Muscle layer of duodenum (tissue), 2 donors: ENCODE measurements at regions not wholly inside any gene's neighbourhood (a gene's known extent, or its start where the extent isn't known, plus 50 kb on each side); places are given as distances from the start of the nearest gene placed in this dataset.

Experiments used
- H3K27ac ChIP-seq: one replicate; pipeline ENCODE4 v1.7.0; 2013; ENCODE audit warnings: mild to moderate bottlenecking, low read length
- H3K27me3 ChIP-seq: one replicate; pipeline ENCODE4 v1.7.0; 2013; ENCODE audit warnings: low read depth, mild to moderate bottlenecking, control low read depth, low read length
- H3K36me3 ChIP-seq, 2 donors: one replicate each; pipeline ENCODE4 v1.7.0; 2013; ENCODE audit warnings: low read length in 2 of 2, control low read depth in 1 of 2, mild to moderate bottlenecking in 1 of 2; ENCODE audit not compliant: insufficient read depth in 2 of 2, control insufficient read depth in 1 of 2
- H3K4me1 ChIP-seq, 2 donors: one replicate each; pipeline ENCODE4 v1.7.0; 2013; ENCODE audit warnings: low read length in 2 of 2, mild to moderate bottlenecking in 2 of 2, control low read depth in 1 of 2, moderate library complexity in 1 of 2; ENCODE audit not compliant: insufficient read depth in 2 of 2, control insufficient read depth in 1 of 2
- H3K4me3 ChIP-seq, 2 donors: one replicate each; pipeline ENCODE4 v1.7.0; 2013; ENCODE audit warnings: low read length in 2 of 2, low read depth in 1 of 2, mild to moderate bottlenecking in 1 of 2
- H3K9me3 ChIP-seq, 2 donors: one replicate each; pipeline ENCODE4 v1.7.0; 2013; ENCODE audit warnings: low read length in 2 of 2, control low read depth in 1 of 2, mild to moderate bottlenecking in 1 of 2; ENCODE audit not compliant: control insufficient read depth in 1 of 2
- donor health status: healthy.

DNA sequence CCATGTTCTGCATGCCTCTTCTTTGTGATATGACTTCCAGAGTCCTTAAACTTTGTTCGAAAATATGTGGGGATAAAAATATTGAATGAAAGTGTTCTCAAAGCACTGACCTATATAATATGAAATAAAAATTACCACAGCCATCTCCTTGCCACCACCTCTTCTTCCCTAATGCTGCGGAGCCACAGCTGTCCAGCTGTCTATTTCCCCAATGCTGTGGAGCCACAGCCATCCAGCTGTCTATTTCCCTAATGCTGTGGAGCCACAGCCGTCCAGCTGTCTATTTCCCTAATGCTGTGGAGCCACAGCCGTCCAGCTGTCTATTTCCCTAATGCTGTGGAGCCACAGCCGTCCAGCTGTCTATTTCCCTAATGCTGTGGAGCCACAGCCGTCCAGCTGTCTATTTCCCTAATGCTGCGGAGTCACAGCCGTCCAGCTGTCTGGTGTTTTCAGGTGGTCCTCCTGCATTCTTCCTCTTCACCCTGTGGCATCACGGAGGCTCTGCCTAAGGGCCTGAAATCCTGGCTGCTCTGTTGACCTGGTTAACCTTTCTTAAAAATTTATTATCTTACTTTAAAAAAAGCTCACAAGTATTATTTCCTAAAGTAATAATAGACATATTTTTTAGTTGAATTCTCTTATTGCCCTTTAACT, 266.1 kb upstream of the MEX3C start:
- no peak overlapping the region for H3K27ac ChIP-seq
- H3K9me3 ChIP-seq = peaks cover 2 to 3% of the 10 kb centered on the region in 2 donors
- no peaks in the 10 kb centered on the region for H3K27me3 ChIP-seq
- H3K4me3 ChIP-seq = no peak overlapping the region
- H3K4me1 ChIP-seq = no peaks in the 10 kb centered on the region
- H3K36me3 ChIP-seq = no peaks in the 10 kb centered on the region

DNA sequence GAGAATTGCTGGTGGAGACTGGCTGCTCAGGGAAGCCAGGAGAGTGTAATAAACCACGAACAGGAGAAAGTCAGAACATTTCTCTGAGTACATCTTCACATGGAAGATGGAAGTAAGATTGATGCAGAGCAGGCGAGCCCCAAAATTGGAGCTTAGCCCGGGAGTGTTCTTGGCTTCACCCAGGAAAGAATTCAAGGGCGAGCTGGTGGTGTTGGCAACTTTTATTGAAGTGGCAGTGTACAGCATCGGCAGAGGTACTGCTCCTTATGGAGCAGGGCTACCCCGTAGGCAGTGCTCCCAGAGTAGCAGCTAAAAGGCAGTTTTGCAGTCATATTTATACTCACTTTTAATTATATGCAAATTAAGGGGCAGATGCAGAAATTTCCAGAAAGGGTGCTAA, 281.4 kb upstream of the MEX3C start:
- no peaks in the 10 kb centered on the region for H3K36me3 ChIP-seq
- H3K9me3 ChIP-seq = no peaks in the 10 kb centered on the region
- H3K27me3 ChIP-seq = no peaks in the 10 kb centered on the region
- no peaks in the 10 kb centered on the region for H3K4me1 ChIP-seq
- no peak overlapping the region for H3K27ac ChIP-seq
- no peak overlapping the region for H3K4me3 ChIP-seq

DNA sequence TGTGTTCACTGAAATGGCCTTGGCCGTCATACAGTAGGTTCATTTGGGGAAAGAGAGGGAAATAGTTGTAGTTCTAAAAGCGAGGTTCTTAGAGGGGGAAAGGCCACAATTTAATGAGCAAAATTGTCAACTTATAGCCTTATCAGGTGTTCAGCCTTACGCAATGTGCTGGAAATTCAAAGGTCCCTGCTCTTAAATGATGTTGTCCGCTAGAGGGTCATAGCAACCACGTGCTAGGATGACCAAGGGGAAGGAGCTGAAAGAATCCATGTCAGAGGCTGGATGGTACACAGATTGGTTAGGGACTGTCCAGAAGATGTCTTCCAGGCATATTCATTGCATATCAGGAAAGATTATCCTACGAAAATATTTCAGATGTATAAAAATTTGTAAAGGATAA, 282.3 kb upstream of the MEX3C start:
- no peaks in the 10 kb centered on the region for H3K27me3 ChIP-seq
- no peaks in the 10 kb centered on the region for H3K4me1 ChIP-seq
- no peaks in the 10 kb centered on the region for H3K36me3 ChIP-seq
- no peaks in the 10 kb centered on the region for H3K9me3 ChIP-seq
- no peak overlapping the region for H3K27ac ChIP-seq
- H3K4me3 ChIP-seq = no peak overlapping the region

DNA sequence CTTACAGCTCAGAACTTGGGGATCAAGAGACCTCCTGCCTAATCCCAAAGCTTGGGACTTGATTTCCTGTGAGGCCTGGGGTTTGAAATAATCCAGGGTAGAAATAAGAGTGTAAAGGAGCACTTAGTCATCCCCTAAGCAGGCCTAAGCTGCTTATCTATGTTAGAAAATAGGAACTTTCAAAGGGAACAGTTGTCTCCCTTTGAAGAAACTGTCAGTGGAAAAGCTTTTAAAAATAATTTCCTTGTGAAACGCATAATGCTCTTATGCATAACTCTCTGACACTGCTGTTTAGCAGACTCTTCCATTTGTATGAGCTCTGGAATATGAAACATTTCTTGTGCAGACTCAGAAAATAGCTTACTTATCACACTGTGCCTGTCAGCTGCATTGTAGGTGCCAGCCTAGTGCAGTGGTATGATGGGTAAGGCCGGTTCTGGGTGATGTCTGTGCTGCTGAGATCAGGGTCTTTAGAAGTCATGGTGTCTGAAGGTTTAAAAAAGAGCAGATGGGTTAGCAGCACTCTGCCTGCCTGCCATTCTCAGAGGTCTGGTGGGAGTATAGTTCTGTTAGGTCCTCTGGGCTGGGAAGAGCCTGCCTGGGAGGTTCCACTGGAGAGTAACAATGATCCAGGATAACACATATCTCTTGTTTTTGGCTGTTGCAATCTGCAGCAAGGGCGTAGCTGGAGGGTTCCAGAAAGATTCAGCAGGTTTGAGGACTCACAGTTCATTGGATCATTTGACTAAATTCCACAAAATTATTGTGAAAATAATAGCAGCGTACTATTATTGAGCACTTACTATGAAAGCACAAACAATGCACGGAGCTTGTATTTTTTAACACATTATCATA, 283.2 kb upstream of the MEX3C start:
- Histone ChIP-seq H3K36me3 (no peaks in the 10 kb centered on the region), H3K27me3 (no peaks in the 10 kb centered on the region), H3K4me3 (no peak overlapping the region), H3K4me1 (no peaks in the 10 kb centered on the region), H3K27ac (no peak overlapping the region), H3K9me3 (no peaks in the 10 kb centered on the region)

DNA sequence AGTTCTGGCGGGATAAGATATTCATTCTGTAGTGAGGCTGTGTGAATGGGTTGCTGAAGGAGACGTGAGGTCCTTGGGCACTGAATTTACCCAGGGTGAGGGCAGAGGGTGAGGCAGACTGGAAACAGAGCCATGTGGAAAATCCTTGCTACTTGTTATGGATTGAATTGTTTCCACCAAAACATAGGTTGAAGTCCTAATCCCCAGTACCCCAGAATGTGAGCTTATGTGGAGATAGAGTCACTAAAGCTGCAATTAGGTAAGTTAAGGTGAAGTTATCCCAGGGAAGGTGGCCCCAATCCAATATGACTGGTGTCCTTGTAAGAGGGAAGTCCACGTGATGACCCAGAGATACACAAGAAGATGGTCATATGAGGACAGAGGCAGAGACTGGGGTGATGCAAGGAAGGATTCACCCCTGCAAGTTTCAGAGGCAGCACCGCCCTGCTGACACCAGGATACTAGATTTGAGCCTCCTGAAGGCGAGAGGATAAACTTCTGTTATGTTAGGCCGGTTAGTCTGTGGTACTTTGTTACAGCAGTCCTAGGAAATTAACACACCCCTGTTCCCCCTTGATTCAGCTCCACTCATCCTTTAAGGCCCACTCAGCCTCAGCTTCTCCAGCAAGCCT, 289.4 kb upstream of the MEX3C start:
- Histone ChIP-seq H3K27ac (no peak overlapping the region), H3K4me1 (no peaks in the 10 kb centered on the region), H3K9me3 (no peaks in the 10 kb centered on the region), H3K4me3 (no peak overlapping the region), H3K36me3 (no peaks in the 10 kb centered on the region), H3K27me3 (no peaks in the 10 kb centered on the region)

DNA sequence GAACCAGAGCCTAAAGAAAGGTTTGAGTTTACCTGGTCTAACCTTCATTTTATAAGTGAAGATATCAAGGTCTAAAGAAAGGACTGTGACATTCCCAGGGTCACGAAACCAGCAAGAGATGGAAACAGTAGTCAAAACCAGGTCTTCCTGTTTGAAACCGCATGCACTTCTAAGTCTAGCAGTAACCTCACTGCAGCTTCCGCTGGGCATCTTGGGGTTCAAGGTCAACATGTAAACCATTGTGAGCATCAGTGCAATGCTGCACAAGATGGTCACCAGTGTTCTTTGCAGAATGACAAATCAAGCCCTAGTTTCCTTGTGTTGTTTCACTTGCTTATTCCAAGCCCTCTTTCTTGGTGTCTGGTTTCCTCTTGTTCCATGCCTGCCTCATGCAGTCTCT, 292.9 kb upstream of the MEX3C start:
- H3K36me3 ChIP-seq = no peaks in the 10 kb centered on the region
- H3K27me3 ChIP-seq = no peaks in the 10 kb centered on the region
- no peak overlapping the region for H3K27ac ChIP-seq
- H3K4me1 ChIP-seq = no peaks in the 10 kb centered on the region
- H3K4me3 ChIP-seq = no peak overlapping the region
- no peaks in the 10 kb centered on the region for H3K9me3 ChIP-seq

GRCh38 chr18:51490860-51491259, 293.4 kb upstream of the MEX3C start:
- H3K27me3 ChIP-seq = no peaks in the 10 kb centered on the region
- H3K9me3 ChIP-seq = no peaks in the 10 kb centered on the region
- no peak overlapping the region for H3K4me3 ChIP-seq
- H3K36me3 ChIP-seq = no peaks in the 10 kb centered on the region
- H3K4me1 ChIP-seq = no peaks in the 10 kb centered on the region
- H3K27ac ChIP-seq = no peak overlapping the region

- Histone ChIP-seq H3K4me1 (no peaks in the 10 kb centered on the region), H3K27me3 (no peaks in the 10 kb centered on the region), H3K36me3 (no peaks in the 10 kb centered on the region), H3K9me3 (no peaks in the 10 kb centered on the region), H3K27ac (no peak overlapping the region), H3K4me3 (no peak overlapping the region)
Observed at GRCh38 chr18:51491678-51492372, 294.3 kb upstream of the MEX3C start.

DNA sequence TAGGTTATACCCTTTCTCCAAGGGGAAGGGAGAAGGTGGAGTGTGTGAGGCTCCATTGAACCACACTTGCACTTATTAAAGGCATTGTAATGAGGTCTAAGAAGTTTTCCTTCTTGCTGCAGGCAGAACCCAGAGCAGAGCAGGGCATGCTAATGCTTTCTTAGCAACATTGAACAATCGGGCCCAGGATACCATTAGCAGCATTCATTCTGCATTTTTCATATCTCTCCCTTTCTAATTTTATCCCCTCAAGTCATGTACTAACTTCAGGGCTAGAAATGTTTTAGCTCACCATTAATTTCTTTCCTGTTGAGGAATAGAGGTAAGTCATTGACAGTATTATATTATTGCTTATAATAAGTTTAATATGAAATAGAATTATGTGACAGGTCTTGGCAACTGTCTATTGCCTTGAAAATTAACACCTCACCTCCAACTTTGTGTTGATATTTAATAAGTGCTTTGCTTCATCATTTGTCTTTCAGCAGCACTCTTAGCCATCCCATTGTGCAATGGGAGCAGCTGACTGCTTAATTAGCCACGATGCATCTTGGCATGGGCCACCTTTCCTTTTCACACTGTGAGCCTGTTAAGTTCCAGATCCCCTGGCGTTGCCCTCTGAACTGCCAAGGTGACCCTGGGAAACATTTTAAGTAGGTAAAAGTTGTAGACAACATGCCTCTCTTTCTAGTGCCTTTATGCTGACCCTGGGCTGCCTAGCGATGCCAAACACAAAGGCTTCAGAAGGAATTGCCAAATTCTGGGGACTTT, 300.8 kb upstream of the MEX3C start:
- Histone ChIP-seq H3K4me1 (no peaks in the 10 kb centered on the region), H3K27me3 (no peaks in the 10 kb centered on the region), H3K4me3 (no peak overlapping the region), H3K27ac (no peak overlapping the region), H3K9me3 (no peaks in the 10 kb centered on the region), H3K36me3 (no peaks in the 10 kb centered on the region)

DNA sequence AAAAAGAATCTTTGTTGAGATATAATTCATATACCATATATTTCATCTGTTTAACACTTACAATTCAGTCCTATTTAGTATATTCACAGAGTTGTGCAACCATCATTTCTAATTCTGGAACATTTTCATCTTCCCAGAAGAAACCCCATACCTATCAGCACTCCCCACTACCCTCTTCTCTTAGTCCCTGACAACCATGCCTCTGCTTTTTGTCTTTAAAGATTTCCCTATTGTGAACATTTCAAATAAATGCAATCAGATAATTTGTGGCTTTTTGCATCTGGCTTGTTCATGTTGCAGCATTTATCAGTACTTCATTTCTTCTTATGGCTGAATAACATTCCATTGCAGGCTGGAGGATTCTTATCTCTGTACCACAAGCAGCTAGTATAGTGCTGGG, 305.9 kb upstream of the MEX3C start:
- no peaks in the 10 kb centered on the region for H3K4me1 ChIP-seq
- H3K27me3 ChIP-seq = no peaks in the 10 kb centered on the region
- no peak overlapping the region for H3K27ac ChIP-seq
- no peak overlapping the region for H3K4me3 ChIP-seq
- H3K9me3 ChIP-seq = peaks cover 0 to 6% of the 10 kb centered on the region in 2 donors
- H3K36me3 ChIP-seq = no peaks in the 10 kb centered on the region
